HG03575 (cell line): ENCODE measurements at regions not wholly inside any gene's neighbourhood (a gene's known extent, or its start where the extent isn't known, plus 50 kb on each side); places are given as distances from the start of the nearest gene placed in this dataset.

Source experiments
- ATAC-seq: cut with Tn5 transposase; IDR thresholded peaks from one replicate; pipeline ENCODE4 v1.9.1; 2021; ENCODE audit not compliant: unreplicated experiment, insufficient number of reproducible peaks, low FRiP score; ENCODE audit errors: extremely low read depth

DNA sequence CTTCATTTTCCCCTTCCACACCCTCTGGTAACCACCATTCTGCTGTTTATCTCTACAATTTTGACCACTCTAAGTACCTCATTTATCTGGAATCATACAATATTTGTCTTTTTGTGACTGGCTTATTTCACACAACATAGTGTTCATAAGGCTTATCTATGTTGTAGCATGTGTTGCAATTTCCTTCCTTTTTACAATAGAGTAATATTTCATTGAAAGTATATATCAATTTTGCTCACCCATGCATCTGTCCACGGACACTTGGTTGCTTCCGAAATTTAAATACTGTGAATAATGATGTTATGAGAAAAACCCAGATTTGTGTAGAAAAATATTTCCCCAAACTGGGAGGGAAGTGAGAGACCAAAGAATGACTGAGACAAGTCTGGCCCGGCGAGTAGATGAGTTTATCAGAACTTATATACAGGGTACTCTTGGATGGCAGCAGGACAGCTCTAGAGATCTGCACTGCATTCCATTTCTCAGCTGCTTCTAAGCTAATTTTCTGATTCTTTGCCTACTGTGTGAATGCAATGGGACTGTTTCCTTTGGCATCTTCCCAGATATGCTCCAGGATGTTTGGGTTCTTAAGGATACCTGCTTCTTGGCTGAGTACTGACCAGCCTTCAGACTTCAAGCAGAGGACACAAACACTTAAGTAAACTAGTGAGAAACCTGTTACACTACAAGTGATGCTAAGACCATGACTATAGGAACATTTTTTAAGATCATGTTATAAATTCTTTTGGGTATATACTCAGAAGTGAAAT lies 834.0 kb upstream of the PCDH9 start:
- no peak for ATAC-seq

- no peak for ATAC-seq
These were observed 833.0 kb upstream of the PCDH9 start for GRCh38 chr13:68063181-68063580.

DNA sequence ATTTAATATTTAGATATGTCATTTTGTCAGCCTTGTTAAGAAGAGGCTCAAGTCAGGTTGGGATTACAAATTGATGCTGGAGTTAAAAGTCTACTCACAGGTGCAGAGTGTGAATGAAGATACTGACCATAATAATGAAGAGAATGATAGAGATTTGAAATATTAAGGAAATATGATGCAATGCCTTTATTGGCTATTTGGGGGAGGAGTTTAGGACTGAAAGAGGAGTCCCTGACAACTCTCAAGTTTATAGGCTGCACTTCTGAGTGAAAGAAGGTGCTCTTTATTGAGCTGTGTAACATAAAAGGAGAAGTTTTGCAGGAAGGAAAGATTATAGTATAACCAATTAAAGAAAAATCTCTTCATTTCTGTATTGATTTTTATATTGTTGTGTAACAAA lies 827.7 kb upstream of the PCDH9 start:
- ATAC-seq: no peak

GRCh38 chr13:68056816-68057710 lies 826.9 kb upstream of the PCDH9 start:
- ATAC-seq: no peak

GRCh38 chr13:68051910-68052309 lies 821.8 kb upstream of the PCDH9 start:
- no peak for ATAC-seq

- ATAC-seq: no peak
These were observed 820.6 kb upstream of the PCDH9 start for GRCh38 chr13:68050761-68051160.

DNA sequence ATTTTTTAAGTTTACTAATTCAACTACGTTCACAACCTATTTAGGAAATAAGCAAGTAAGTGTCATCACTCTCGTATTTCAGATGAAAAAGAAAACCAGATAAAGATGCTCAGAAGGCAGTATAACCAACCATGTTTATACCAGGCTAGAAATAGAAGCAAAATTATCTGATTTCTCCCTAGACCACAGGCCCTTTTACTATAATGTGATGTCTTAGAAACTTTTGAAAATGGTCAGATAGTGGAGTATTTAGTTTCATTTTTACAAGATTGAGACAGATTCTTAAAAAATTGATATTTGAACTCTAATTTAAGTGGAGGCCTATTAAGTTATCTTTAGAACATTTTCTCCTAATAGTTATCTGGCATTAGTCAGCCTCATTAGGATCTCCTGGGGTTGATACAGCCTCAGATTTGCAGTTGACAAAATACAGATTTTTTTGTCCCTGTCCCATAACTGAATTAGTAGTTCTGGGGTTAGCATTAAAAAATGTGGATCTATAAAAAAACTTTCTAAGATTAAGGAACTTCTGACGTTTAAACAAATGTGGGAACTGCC lies 818.7 kb upstream of the PCDH9 start:
- ATAC-seq: no peak

DNA sequence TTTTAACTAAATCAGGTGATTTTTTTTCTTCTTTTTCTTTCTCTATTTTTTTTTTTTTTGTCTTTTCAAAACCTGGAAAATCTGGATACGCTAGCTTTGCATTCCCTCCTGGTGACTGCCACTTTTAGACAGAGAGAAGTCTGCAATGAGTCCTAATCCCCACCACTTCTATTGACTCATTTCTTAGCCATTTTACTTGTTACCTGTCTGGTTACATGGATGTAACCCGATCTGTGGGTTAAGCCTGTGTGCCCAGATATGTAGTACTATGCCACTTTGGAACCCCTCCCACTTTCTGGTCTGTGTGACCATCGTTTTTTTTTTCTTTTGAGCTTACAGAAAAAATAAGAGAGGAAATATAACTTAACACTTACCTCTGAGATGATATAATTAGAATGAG lies 817.8 kb upstream of the PCDH9 start:
- no peak for ATAC-seq

GRCh38 chr13:68046903-68047302 lies 816.8 kb upstream of the PCDH9 start:
- no peak for ATAC-seq

- no peak for ATAC-seq
These were observed 800.1 kb upstream of the PCDH9 start for GRCh38 chr13:68030152-68030809.

GRCh38 chr13:68028701-68029100 lies 798.6 kb upstream of the PCDH9 start:
- ATAC-seq: no peak

DNA sequence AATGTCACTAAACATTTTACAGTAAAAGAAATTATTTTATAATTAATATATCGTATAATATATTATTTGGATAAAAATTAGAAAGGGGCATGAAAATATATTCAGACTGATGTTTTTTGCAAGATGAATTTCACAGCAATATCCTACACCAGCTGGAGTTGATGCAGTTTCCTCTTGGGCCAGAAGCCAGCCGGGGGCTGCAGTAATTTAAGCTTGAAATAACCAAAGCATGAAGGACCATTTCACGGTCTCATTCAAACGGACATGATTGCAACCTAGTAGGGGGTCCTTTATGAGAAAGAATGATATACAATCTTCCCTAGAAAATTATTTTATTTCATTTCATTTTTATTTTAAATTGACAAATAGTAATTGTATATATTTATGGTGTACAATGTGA lies 797.2 kb upstream of the PCDH9 start:
- no peak for ATAC-seq

- ATAC-seq: no peak
These were observed 795.9 kb upstream of the PCDH9 start for GRCh38 chr13:68026077-68026476.

GRCh38 chr13:68025604-68026003 lies 795.5 kb upstream of the PCDH9 start:
- no peak for ATAC-seq

- ATAC-seq: no peak
These were observed 793.9 kb upstream of the PCDH9 start for GRCh38 chr13:68023838-68024581.

- no peak for ATAC-seq
These were observed 789.8 kb upstream of the PCDH9 start for GRCh38 chr13:68019901-68020300.

- no peak for ATAC-seq
These were observed 779.4 kb upstream of the PCDH9 start for GRCh38 chr13:68009546-68009945.

DNA sequence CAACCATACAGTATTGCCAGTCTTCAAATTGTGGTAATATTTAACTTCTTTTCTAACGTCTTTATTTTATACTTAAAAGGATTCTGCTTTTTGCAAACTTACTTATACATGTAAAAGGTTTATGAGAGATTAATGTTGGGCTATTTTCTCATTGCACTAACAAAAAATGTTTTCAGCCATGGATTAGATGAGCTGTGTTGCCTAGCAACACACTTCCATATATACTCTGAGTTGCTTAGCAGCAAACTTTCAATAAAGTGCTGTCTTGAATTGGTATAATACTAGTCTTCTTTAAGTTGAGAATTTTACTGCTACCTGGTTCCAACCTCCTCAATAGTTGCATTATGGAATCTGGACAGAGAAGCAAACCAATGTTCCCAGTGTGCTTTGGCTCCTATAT lies 777.4 kb upstream of the PCDH9 start:
- no peak for ATAC-seq

GRCh38 chr13:67996101-67996500 lies 766.0 kb upstream of the PCDH9 start:
- ATAC-seq: no peak
